ENCODE measurements at regions not wholly inside any gene's neighbourhood (a gene's known extent, or its start where the extent isn't known, plus 50 kb on each side); places are given as distances from the start of the nearest gene placed in this dataset.

GRCh38 chr4:117777721-117778120 is 256.6 kb upstream of the NDST3 start:
- Mint-ChIP-seq H3K4me3 (ENCODE audit: unreplicated experiment) (no peak overlapping the region), H3K27me3 (ENCODE audit: insufficient read depth, unreplicated experiment) (no peaks in the 10 kb centered on the region), H3K9me3 (ENCODE audit: unreplicated experiment) (peaks cover 14% of the 10 kb centered on the region), H3K36me3 (ENCODE audit: insufficient read depth, unreplicated experiment) (no peaks in the 10 kb centered on the region), H3K27ac (ENCODE audit: low read depth, unreplicated experiment) (no peak overlapping the region), H3K4me1 (ENCODE audit: insufficient read depth, unreplicated experiment) (peaks cover 10% of the 10 kb centered on the region)
- no peak for TF ChIP-seq CTCF (IDR thresholded peaks at IDR 0.05; ENCODE audit: unreplicated experiment)
- BruUV-seq (replicated peaks), result no TSS peak
- DNase-seq (ENCODE audit: unreplicated experiment), result peak; percentile 15
- ChIA-PET POLR2A (interaction anchor here (1.2 kb wide), 2 partner anchors 16 to 23 kb away, joined by 3 read pairs; no protein-coding TSS in a partner anchor), CTCF (interaction anchor here (0.8 kb wide), 1 partner anchor 1419 kb away, joined by 3 read pairs; no protein-coding TSS in a partner anchor)
- intact Hi-C loops (cut with micrococcal nuclease), result no loop called here

DNA sequence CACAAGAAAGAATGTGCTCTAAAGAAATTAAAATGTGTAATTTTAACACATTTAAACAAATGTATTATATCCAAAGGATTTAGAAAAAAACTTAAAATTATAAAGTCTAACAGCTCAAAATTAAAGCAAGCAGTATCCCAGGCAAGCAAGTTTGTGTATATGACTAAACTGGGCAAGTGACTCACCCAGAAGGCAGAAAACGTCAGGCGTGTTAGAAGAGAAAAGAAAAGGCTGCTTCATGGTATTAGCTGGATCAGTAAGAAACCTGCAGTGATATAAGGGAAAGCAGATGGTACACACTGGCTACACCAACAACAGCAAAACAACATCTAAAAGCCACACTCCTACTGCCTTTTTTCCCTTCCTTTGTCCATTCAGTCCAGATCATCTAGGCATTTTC is 250.6 kb upstream of the NDST3 start:
- Mint-ChIP-seq H3K27me3 (ENCODE audit: insufficient read depth, unreplicated experiment) (no peaks in the 10 kb centered on the region), H3K4me3 (ENCODE audit: unreplicated experiment) (no peak overlapping the region), H3K36me3 (ENCODE audit: insufficient read depth, unreplicated experiment) (no peaks in the 10 kb centered on the region), H3K9me3 (ENCODE audit: unreplicated experiment) (no peaks in the 10 kb centered on the region), H3K4me1 (ENCODE audit: insufficient read depth, unreplicated experiment) (peaks cover 10% of the 10 kb centered on the region), H3K27ac (ENCODE audit: low read depth, unreplicated experiment) (no peak overlapping the region)
- intact Hi-C loops (cut with micrococcal nuclease), result no loop called here
- CTCF ChIA-PET, result interaction anchor here (1.6 kb wide), 1 partner anchor 250 kb away, joined by 6 read pairs; no protein-coding TSS in a partner anchor
- POLR2A ChIA-PET, result interaction anchor here (1.5 kb wide), 1 partner anchor 10 kb away, joined by 11 read pairs; no protein-coding TSS in a partner anchor
- no TSS peak for BruUV-seq (replicated peaks)
- peak; percentile 48 for DNase-seq (ENCODE audit: unreplicated experiment)
- TF ChIP-seq CTCF (IDR thresholded peaks at IDR 0.05; ENCODE audit: unreplicated experiment), result no peak

GRCh38 chr4:117784266-117784665 is 250.0 kb upstream of the NDST3 start:
- CTCF ChIA-PET, result no interaction called here
- Mint-ChIP-seq H3K36me3 (ENCODE audit: insufficient read depth, unreplicated experiment) (no peaks in the 10 kb centered on the region), H3K9me3 (ENCODE audit: unreplicated experiment) (no peaks in the 10 kb centered on the region), H3K27me3 (ENCODE audit: insufficient read depth, unreplicated experiment) (no peaks in the 10 kb centered on the region), H3K4me1 (ENCODE audit: insufficient read depth, unreplicated experiment) (peaks cover 10% of the 10 kb centered on the region), H3K4me3 (ENCODE audit: unreplicated experiment) (no peak overlapping the region), H3K27ac (ENCODE audit: low read depth, unreplicated experiment) (no peak overlapping the region)
- BruUV-seq (replicated peaks), result no TSS peak
- no peak for DNase-seq (ENCODE audit: unreplicated experiment)
- TF ChIP-seq CTCF (IDR thresholded peaks at IDR 0.05; ENCODE audit: unreplicated experiment), result no peak
- POLR2A ChIA-PET, result interaction anchor here (1.5 kb wide), 1 partner anchor 10 kb away, joined by 11 read pairs; no protein-coding TSS in a partner anchor
- intact Hi-C loops (cut with micrococcal nuclease), result no loop called here

DNA sequence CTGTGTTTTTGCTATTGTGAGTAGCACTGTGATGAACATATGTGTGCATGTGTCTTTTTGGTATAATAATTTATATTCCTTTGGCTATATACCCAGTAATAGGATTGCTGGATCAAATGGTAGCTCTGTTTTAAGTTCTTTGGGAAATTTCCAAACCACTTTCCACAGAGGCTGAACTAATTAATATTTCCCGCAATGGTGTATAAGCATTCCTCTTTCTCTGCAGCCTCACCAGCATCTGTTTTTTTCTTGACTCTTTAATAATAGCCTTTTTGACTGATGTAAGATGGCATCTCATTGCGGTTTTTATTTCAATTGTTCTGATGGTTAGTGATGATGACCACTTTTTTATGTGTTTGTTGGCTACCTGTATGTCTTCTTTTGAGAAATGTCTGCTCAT is 247.7 kb upstream of the NDST3 start:
- no peak overlapping the region for H3K4me3 Mint-ChIP-seq (ENCODE audit: unreplicated experiment)
- POLR2A ChIA-PET, result interaction anchor here (1.8 kb wide), 1 partner anchor 9 kb away, joined by 6 read pairs; no protein-coding TSS in a partner anchor
- CTCF ChIA-PET, result interaction anchor here (0.7 kb wide), 1 partner anchor 1737 kb away, joined by 3 read pairs; no protein-coding TSS in a partner anchor
- H3K9me3 Mint-ChIP-seq (ENCODE audit: unreplicated experiment), result no peaks in the 10 kb centered on the region
- no peak for DNase-seq (ENCODE audit: unreplicated experiment)
- H3K27me3 Mint-ChIP-seq (ENCODE audit: insufficient read depth, unreplicated experiment), result no peaks in the 10 kb centered on the region
- peaks cover 10% of the 10 kb centered on the region for H3K4me1 Mint-ChIP-seq (ENCODE audit: insufficient read depth, unreplicated experiment)
- no TSS peak for BruUV-seq (replicated peaks)
- no peak for TF ChIP-seq CTCF (IDR thresholded peaks at IDR 0.05; ENCODE audit: unreplicated experiment)
- H3K27ac Mint-ChIP-seq (ENCODE audit: low read depth, unreplicated experiment), result no peak overlapping the region
- H3K36me3 Mint-ChIP-seq (ENCODE audit: insufficient read depth, unreplicated experiment), result no peaks in the 10 kb centered on the region
- intact Hi-C loops (cut with micrococcal nuclease), result no loop called here

All from MCF 10A (cell line).